ENCODE measurements at regions not wholly inside any gene's neighbourhood (a gene's known extent, or its start where the extent isn't known, plus 50 kb on each side); places are given as distances from the start of the nearest gene placed in this dataset.

- TF ChIP-seq POLR2A (IDR thresholded peaks at IDR 0.05; ENCODE audit: low read depth, low read length) (no peak), POLR2AphosphoS5 (IDR thresholded peaks at IDR 0.05; ENCODE audit: low read depth, low read length) (no peak), TAF1 (IDR thresholded peaks at IDR 0.05; ENCODE audit: low read depth, low read length) (no peak), PAX5 (IDR thresholded peaks at IDR 0.05; ENCODE audit: insufficient read depth, low read length, severe bottlenecking) (no peak)
Measured at GRCh38 chr1:234665975-234666605, 56.1 kb upstream of the IRF2BP2 start.
